IPS-NIHi7 (cell line): ENCODE measurements at regions not wholly inside any gene's neighbourhood (a gene's known extent, or its start where the extent isn't known, plus 50 kb on each side); places are given as distances from the start of the nearest gene placed in this dataset.

ENCODE experiments used
- DNase-seq: peaks from one replicate; pipeline ENCODE4 v3.0.0; 2012; ENCODE audit warnings: mixed read lengths; ENCODE audit errors: extremely low spot score

DNA sequence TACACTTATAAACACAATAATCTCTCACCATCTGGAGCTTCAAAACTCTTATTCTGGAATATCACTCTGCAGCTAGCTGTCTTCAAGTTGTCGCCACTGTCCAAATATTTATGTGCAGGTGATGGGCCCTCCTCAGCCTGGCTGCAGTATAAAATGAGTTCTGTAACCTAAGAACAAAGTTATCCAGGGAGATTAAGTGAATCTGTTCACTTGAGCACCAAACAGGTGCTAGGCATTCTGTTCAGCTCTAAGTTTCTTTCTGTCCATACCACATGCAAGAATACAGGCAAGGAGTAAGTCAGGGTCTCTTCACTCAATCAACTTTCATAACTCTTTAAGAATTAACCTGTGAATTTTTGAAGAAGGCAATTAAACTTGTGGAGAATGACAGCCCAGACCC is 344.1 kb downstream of the PLK2 start:
- no peak for DNase-seq

DNA sequence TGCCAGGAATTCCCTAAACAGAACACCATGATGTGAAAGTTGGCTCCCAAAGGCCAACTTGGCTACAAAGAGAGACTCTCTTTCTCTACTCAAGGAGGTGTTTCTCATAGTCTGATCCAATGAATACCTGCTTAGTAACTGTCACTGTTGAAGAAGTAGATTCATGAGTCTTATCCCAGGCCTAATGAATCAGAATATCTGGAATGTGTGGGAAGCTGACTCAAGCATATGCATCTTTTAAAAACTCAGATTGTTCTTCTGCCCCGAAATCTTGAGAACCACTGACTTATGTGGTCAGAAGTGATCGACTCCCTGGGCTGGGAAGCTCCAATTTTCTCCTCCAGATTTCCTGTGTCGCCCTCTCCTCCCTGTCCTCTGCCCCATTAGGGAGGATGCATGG is 345.6 kb downstream of the PLK2 start:
- DNase-seq: no peak

DNA sequence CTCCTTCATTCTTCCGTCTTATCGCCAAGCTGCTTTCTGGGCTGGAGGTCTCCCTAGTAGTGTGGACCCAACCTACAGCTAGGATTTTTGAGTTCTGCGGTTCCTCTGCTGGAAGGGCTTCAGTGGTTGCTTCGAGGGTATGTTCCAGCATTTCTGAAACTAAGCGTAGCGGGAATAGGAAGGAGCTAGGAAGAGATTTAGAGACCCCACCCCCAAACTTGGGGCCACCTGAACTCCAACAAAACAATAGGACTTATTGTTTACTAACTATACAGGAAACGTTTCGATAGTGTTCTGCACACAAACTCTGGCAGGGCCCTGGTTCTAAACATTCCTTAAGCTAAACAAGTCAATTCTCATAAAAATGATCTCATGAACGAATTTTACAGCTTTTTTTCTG is 346.7 kb downstream of the PLK2 start:
- DNase-seq: no peak

GRCh38 chr5:58108511-58108910 is 351.4 kb downstream of the PLK2 start:
- no peak for DNase-seq

DNA sequence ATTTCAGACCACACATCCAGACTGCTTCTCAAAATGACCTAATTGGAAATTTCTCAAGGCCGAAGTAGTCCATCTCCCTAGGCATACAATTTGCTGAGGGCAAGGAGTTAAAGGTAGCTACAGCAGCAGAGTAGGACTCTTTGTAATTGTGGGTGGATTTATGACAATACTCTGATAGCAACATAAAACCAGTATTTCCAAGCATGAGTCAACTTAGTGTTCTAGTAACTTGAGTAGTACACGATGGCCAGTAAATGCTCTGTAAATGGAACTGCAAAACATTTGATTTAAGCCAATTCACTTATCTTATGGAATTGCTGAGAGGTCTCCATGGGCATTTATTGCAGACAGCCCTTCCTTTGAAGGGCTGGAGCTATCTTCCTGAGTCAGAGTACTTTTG is 352.2 kb downstream of the PLK2 start:
- no peak for DNase-seq

- no peak for DNase-seq
These were observed 353.0 kb downstream of the PLK2 start for GRCh38 chr5:58106754-58107410.

- DNase-seq: no peak
These were observed 354.1 kb downstream of the PLK2 start for GRCh38 chr5:58105836-58106235.

- no peak for DNase-seq
These were observed 360.6 kb downstream of the PLK2 start for GRCh38 chr5:58099257-58099656.

DNA sequence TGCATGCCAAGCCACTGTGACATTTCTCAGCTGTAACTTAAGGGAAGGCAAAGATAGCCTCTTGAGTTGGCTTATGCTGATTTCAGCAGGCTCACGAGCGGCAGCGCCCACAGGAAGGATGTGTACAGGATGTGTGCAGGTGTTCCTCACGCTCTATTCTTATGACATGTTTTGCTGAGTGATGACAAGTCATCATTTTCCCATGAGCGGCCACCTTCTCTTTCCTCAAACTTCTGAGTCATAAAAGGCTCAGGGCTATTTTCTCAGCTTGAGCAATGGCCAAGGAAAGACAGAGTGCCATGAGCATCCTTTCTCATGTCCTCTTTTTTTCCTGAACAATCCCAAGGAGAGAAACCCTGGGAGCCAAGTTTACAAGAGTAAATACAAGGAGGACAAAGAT is 365.9 kb downstream of the PLK2 start:
- no peak for DNase-seq

DNA sequence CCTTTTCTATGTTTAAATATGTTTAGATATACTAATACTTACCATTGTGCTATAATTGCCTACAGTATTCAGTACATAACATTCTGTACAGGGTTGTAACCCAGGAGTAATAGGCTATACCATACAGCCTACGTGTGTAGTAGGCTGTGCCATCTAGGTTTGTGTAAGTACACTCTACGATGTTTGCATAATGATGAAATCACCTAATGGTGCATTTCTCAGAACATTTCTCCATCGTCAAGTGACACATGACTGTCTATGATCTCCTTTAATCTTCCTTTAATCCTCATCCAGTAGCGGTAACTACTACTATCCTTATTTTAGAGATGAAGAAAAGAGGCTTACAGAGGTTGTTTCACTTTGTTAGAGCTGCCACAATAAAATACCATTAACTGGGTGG is 369.2 kb downstream of the PLK2 start:
- no peak for DNase-seq

- no peak for DNase-seq
These were observed 370.9 kb downstream of the PLK2 start for GRCh38 chr5:58088941-58089340.

GRCh38 chr5:58087905-58088304 is 372.0 kb downstream of the PLK2 start:
- no peak for DNase-seq

DNA sequence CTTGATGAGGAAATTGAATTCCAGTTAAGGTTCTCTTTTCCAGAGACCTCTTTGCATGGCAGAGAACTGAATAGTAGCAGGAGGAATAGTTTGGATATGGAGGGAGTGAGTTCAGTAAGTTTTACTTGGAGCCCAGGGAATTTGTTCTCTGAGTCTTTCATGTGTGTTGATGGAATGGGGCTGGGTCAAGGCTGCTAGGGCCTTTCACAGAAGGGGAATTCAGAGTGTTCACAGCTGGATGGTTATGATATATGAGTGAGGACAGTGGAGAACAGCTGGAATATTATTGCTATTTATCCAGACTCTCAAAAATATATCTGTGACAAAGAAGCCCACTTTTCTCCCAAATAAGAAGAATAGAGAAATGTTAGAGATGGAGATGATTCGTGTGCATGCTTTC is 372.8 kb downstream of the PLK2 start:
- DNase-seq: no peak

DNA sequence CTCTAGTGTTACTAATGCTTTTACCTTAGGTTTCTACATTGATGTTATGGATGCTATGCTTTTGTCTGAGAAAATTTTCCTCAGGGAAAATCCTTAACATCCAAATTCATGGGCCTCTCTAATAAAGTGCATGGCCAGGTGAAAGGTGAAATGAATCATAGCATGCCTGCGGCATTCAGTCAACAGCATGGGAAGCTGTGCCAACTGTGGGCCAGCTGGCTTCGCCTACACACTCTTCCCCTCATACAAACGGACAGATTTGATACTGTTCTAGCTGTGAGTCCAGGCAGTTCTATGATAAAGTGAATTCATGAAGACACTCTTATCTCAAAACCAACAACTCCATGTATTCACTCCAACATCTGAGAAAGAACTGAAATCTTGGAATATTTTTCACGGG is 374.1 kb downstream of the PLK2 start:
- DNase-seq: no peak

- no peak for DNase-seq
These were observed 378.5 kb downstream of the PLK2 start for GRCh38 chr5:58081435-58081834.

DNA sequence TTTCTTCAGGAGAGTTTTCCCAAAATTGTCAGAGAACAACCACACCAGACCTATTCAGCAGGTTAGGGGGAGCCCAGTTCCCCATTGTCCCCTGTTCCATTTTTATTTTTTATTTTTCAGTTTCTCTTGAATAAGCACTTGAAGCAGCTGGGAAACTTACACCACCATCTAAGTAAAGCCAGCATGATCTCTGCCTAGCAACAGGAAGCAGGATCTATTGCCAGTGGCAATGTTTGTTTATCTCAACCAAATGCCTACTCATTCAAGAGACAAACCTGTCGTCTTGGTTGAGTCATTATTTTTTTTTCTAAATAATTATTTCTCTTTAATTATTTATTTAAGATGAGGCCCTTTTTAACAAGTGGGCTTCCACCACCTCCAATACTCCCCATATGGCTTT is 379.3 kb downstream of the PLK2 start:
- DNase-seq: peak; percentile 23

GRCh38 chr5:58077966-58078365 is 381.9 kb downstream of the PLK2 start:
- no peak for DNase-seq

DNA sequence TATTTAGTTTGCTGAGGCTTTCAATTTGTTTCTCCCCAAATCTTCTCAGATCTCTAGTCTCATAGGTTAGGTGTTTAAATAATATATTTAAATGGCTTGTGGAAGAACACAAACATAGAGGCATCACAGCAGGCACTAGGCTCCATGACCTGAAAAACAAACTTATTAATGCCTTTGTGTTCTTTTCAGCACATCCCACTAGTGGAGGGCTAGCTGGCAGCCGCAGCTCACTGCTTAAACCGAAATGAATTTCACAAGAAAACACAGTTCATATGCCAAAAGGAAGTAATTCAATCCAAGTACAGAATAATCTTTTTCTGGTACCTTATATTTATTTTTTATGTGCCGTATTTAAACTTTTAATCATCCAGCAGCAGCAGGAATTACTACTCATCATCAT is 382.5 kb downstream of the PLK2 start:
- no peak for DNase-seq

DNA sequence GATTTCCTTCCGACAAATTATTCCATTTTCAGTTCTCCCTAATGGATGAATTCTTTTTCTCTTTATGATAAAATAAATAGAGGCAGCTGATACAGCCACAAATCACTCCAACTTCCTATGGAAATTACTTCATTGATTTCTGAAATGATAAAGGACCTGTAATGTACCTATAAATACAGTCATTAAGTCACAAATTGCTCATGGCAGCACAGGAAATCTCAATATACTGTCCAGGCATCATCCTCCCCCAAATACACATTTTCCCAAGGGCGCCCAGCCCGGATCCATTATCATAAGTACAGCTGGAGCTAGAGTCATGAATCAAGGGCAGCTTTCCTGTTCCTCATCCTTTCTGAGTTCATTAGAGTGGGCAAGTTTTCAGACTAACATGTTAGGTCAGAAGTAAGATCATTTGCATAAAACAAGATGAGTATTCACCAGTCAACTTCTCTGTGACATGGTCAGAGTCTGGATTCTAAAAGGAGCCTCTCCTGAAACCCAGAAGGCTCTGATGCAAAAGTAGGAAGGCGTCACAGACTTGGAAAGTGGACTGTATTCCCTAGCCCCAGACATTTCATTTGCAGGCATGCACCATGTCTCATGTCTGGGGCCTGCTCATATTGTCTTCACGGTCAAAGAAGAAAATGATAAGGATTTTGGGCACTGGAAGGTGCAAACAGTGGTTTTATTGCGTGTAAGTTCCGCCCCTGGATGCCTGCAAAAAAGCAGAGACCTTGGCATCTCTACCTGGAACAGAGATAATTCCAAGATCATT is 383.2 kb downstream of the PLK2 start:
- DNase-seq: no peak

DNA sequence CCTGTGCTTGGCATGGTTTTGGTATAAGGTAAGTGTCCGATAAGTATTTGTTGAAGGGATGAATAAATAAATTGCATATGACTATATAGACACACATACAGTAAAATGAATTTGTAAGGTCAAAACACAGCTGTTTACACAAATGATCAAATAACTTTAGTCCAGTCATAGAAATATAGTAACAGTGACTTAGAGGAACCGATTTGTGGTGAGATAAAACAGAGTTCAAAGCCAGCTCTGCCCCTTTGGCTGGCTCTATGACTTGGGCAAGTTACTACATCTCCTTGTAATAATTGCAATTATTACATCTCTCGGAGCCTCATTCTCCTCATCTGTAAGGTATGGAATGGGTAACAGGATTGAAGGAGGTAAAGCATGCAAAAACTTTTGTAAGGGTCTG is 384.0 kb downstream of the PLK2 start:
- DNase-seq: no peak

GRCh38 chr5:58074717-58075116 is 385.2 kb downstream of the PLK2 start:
- no peak for DNase-seq

GRCh38 chr5:58074222-58074621 is 385.7 kb downstream of the PLK2 start:
- no peak for DNase-seq

DNA sequence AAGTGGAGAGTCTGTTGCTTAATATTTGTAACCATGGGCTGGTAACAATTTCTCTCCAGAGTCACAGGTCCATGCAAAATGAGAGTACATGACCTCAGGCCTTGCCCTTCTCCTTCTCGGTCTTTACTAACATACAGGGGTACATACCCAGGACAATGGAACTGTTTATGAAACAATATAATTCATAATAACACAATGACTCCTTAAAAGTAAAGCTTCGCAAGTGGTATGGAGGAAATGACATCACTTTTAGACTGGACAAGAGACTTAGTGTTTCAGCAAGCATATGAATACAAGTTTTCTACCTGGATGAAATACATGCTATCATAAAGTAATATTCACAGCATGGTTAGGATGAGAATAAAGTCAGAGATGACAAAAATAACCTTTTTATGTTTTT is 386.6 kb downstream of the PLK2 start:
- no peak for DNase-seq
